ENCODE measurements at regions not wholly inside any gene's neighbourhood (a gene's known extent, or its start where the extent isn't known, plus 50 kb on each side); places are given as distances from the start of the nearest gene placed in this dataset.

GRCh38 chr18:39271654-39272053 is 1706.1 kb upstream of the CELF4 start:
- Histone ChIP-seq H4K91ac (ENCODE audit: low read length) (no peak overlapping the region), H2BK15ac (ENCODE audit: low read depth, poor library complexity, severe bottlenecking) (no peak overlapping the region), H2AFZ (ENCODE audit: low read depth, low read length) (no peak overlapping the region), H2AK5ac (ENCODE audit: low read length, severe bottlenecking) (no peak overlapping the region), H3K27ac (ENCODE audit: low read length, poor library complexity, severe bottlenecking) (no peak overlapping the region), H3K4me2 (ENCODE audit: low read length, poor library complexity, severe bottlenecking) (no peak overlapping the region), H3K9me3 (ENCODE audit: control insufficient read depth, low read length) (no peaks in the 10 kb centered on the region), H3K4ac (ENCODE audit: low read depth in 1 of 2, low read length in 2 of 2) (no peak overlapping the region), H3K79me1 (replicated peaks; ENCODE audit: low read length, poor library complexity, severe bottlenecking) (no peaks in the 10 kb centered on the region), H2BK12ac (ENCODE audit: low read length in 2 of 2) (no peak overlapping the region), H3K4me3 (ENCODE audit: insufficient read depth in 1 of 2, low read depth in 1 of 2, low read length in 2 of 2) (no peak overlapping the region), H3K27me3 (ENCODE audit: control insufficient read depth in 1 of 2, insufficient read depth in 1 of 2, low read length in 2 of 2) (no peaks in the 10 kb centered on the region), H2BK5ac (ENCODE audit: low read depth, low read length, poor library complexity, severe bottlenecking) (no peak overlapping the region), H3K9ac (ENCODE audit: low read length) (no peak overlapping the region), H3K4me1 (ENCODE audit: control insufficient read depth, insufficient read depth, low read depth, low read length) (no peaks in the 10 kb centered on the region), H3K23ac (ENCODE audit: low read length in 2 of 2) (no peak overlapping the region), H2BK120ac (ENCODE audit: low read depth, low read length) (no peak overlapping the region), H3K14ac (ENCODE audit: low read length in 2 of 2) (no peak overlapping the region), H3K36me3 (ENCODE audit: control insufficient read depth in 1 of 2, insufficient read depth in 2 of 2, low read depth in 1 of 2, low read length in 2 of 2) (no peaks in the 10 kb centered on the region), H4K8ac (ENCODE audit: low read length) (no peak overlapping the region), H3K18ac (ENCODE audit: low read depth in 1 of 2, low read length in 2 of 2) (no peak overlapping the region)
- WGBS: 81% methylated on average over 4 of the region's 4 CpGs
- DNase-seq: no peak

- Histone ChIP-seq H3K4ac (ENCODE audit: low read depth in 1 of 2, low read length in 2 of 2) (no peak overlapping the region), H2BK15ac (ENCODE audit: low read depth, poor library complexity, severe bottlenecking) (no peak overlapping the region)
- 54% methylated on average over 1 of the region's 1 CpG for whole genome bisulfite sequencing
Observed at GRCh38 chr18:39260565-39260964, 1695.0 kb upstream of the CELF4 start.

GRCh38 chr18:39259736-39260135 is 1694.1 kb upstream of the CELF4 start:
- H3K27ac ChIP-seq (ENCODE audit: low read length, poor library complexity, severe bottlenecking): no peak overlapping the region
- H3K79me1 ChIP-seq (replicated peaks; ENCODE audit: low read length, poor library complexity, severe bottlenecking): no peaks in the 10 kb centered on the region

More at GRCh38 chr18:39260565-39260964, 1695.0 kb upstream of the CELF4 start:
- Histone ChIP-seq H2AFZ (ENCODE audit: low read depth, low read length) (no peak overlapping the region), H3K27me3 (ENCODE audit: control insufficient read depth in 1 of 2, insufficient read depth in 1 of 2, low read length in 2 of 2) (no peaks in the 10 kb centered on the region), H2AK5ac (ENCODE audit: low read length, severe bottlenecking) (no peak overlapping the region), H2BK120ac (ENCODE audit: low read depth, low read length) (no peak overlapping the region), H4K8ac (ENCODE audit: low read length) (no peak overlapping the region), H3K23ac (ENCODE audit: low read length in 2 of 2) (no peak overlapping the region), H3K4me1 (ENCODE audit: control insufficient read depth, insufficient read depth, low read depth, low read length) (no peaks in the 10 kb centered on the region), H3K27ac (ENCODE audit: low read length, poor library complexity, severe bottlenecking) (no peak overlapping the region), H2BK12ac (ENCODE audit: low read length in 2 of 2) (no peak overlapping the region), H3K36me3 (ENCODE audit: control insufficient read depth in 1 of 2, insufficient read depth in 2 of 2, low read depth in 1 of 2, low read length in 2 of 2) (no peaks in the 10 kb centered on the region), H2BK5ac (ENCODE audit: low read depth, low read length, poor library complexity, severe bottlenecking) (no peak overlapping the region), H4K91ac (ENCODE audit: low read length) (no peak overlapping the region), H3K4me3 (ENCODE audit: insufficient read depth in 1 of 2, low read depth in 1 of 2, low read length in 2 of 2) (no peak overlapping the region), H3K9me3 (ENCODE audit: control insufficient read depth, low read length) (peaks cover 4% of the 10 kb centered on the region), H3K79me1 (replicated peaks; ENCODE audit: low read length, poor library complexity, severe bottlenecking) (no peaks in the 10 kb centered on the region), H3K18ac (ENCODE audit: low read depth in 1 of 2, low read length in 2 of 2) (peak overlapping the region in 1 of 2 experiments; percentile 12), H3K14ac (ENCODE audit: low read length in 2 of 2) (no peak overlapping the region), H3K4me2 (ENCODE audit: low read length, poor library complexity, severe bottlenecking) (no peak overlapping the region), H3K9ac (ENCODE audit: low read length) (no peak overlapping the region)
- DNase-seq: no peak

GRCh38 chr18:39244242-39244641 is 1678.6 kb upstream of the CELF4 start:
- no peak overlapping the region for H4K91ac ChIP-seq (ENCODE audit: low read length)
- H3K18ac ChIP-seq (ENCODE audit: low read depth in 1 of 2, low read length in 2 of 2): no peak overlapping the region
- DNase-seq: no peak
- H3K27me3 ChIP-seq (ENCODE audit: control insufficient read depth in 1 of 2, insufficient read depth in 1 of 2, low read length in 2 of 2): no peaks in the 10 kb centered on the region
- H3K23ac ChIP-seq (ENCODE audit: low read length in 2 of 2): no peak overlapping the region
- WGBS: 94% methylated on average over 1 of the region's 1 CpG
- H3K4me3 ChIP-seq (ENCODE audit: insufficient read depth in 1 of 2, low read depth in 1 of 2, low read length in 2 of 2): no peak overlapping the region
- H2AFZ ChIP-seq (ENCODE audit: low read depth, low read length): no peak overlapping the region
- H3K4me1 ChIP-seq (ENCODE audit: control insufficient read depth, insufficient read depth, low read depth, low read length): no peaks in the 10 kb centered on the region
- no peak overlapping the region for H3K4me2 ChIP-seq (ENCODE audit: low read length, poor library complexity, severe bottlenecking)
- no peak overlapping the region for H2BK120ac ChIP-seq (ENCODE audit: low read depth, low read length)
- H3K9me3 ChIP-seq (ENCODE audit: control insufficient read depth, low read length): peaks cover 3% of the 10 kb centered on the region
- H4K8ac ChIP-seq (ENCODE audit: low read length): no peak overlapping the region
- H2BK5ac ChIP-seq (ENCODE audit: low read depth, low read length, poor library complexity, severe bottlenecking): no peak overlapping the region
- no peak overlapping the region for H2AK5ac ChIP-seq (ENCODE audit: low read length, severe bottlenecking)
- no peak overlapping the region for H2BK12ac ChIP-seq (ENCODE audit: low read length in 2 of 2)
- H3K9ac ChIP-seq (ENCODE audit: low read length): no peak overlapping the region
- no peak overlapping the region for H3K27ac ChIP-seq (ENCODE audit: low read length, poor library complexity, severe bottlenecking)
- no peak overlapping the region for H3K4ac ChIP-seq (ENCODE audit: low read depth in 1 of 2, low read length in 2 of 2)
- H3K79me1 ChIP-seq (replicated peaks; ENCODE audit: low read length, poor library complexity, severe bottlenecking): no peaks in the 10 kb centered on the region
- no peaks in the 10 kb centered on the region for H3K36me3 ChIP-seq (ENCODE audit: control insufficient read depth in 1 of 2, insufficient read depth in 2 of 2, low read depth in 1 of 2, low read length in 2 of 2)
- H3K14ac ChIP-seq (ENCODE audit: low read length in 2 of 2): no peak overlapping the region
- no peak overlapping the region for H2BK15ac ChIP-seq (ENCODE audit: low read depth, poor library complexity, severe bottlenecking)

More at GRCh38 chr18:39259736-39260135, 1694.1 kb upstream of the CELF4 start:
- H3K27me3 ChIP-seq (ENCODE audit: control insufficient read depth in 1 of 2, insufficient read depth in 1 of 2, low read length in 2 of 2): no peaks in the 10 kb centered on the region
- peak; percentile 48 for DNase-seq
- H2BK12ac ChIP-seq (ENCODE audit: low read length in 2 of 2): no peak overlapping the region
- H3K36me3 ChIP-seq (ENCODE audit: control insufficient read depth in 1 of 2, insufficient read depth in 2 of 2, low read depth in 1 of 2, low read length in 2 of 2): no peaks in the 10 kb centered on the region
- no peaks in the 10 kb centered on the region for H3K4me1 ChIP-seq (ENCODE audit: control insufficient read depth, insufficient read depth, low read depth, low read length)
- no peak overlapping the region for H2BK15ac ChIP-seq (ENCODE audit: low read depth, poor library complexity, severe bottlenecking)
- H3K18ac ChIP-seq (ENCODE audit: low read depth in 1 of 2, low read length in 2 of 2): no peak overlapping the region
- H3K9ac ChIP-seq (ENCODE audit: low read length): no peak overlapping the region
- H4K8ac ChIP-seq (ENCODE audit: low read length): no peak overlapping the region
- no peak overlapping the region for H3K23ac ChIP-seq (ENCODE audit: low read length in 2 of 2)
- 57% methylated on average over 1 of the region's 1 CpG for WGBS
- no peak overlapping the region for H3K4me3 ChIP-seq (ENCODE audit: insufficient read depth in 1 of 2, low read depth in 1 of 2, low read length in 2 of 2)
- no peak overlapping the region for H4K91ac ChIP-seq (ENCODE audit: low read length)
- no peak overlapping the region for H3K14ac ChIP-seq (ENCODE audit: low read length in 2 of 2)
- H3K4ac ChIP-seq (ENCODE audit: low read depth in 1 of 2, low read length in 2 of 2): no peak overlapping the region
- H2BK5ac ChIP-seq (ENCODE audit: low read depth, low read length, poor library complexity, severe bottlenecking): no peak overlapping the region
- H2AFZ ChIP-seq (ENCODE audit: low read depth, low read length): no peak overlapping the region
- H3K9me3 ChIP-seq (ENCODE audit: control insufficient read depth, low read length): peaks cover 4% of the 10 kb centered on the region
- H3K4me2 ChIP-seq (ENCODE audit: low read length, poor library complexity, severe bottlenecking): no peak overlapping the region
- no peak overlapping the region for H2BK120ac ChIP-seq (ENCODE audit: low read depth, low read length)
- H2AK5ac ChIP-seq (ENCODE audit: low read length, severe bottlenecking): no peak overlapping the region
